Thyroid gland (tissue), 4 donors: ENCODE measurements at regions not wholly inside any gene's neighbourhood (a gene's known extent, or its start where the extent isn't known, plus 50 kb on each side); places are given as distances from the start of the nearest gene placed in this dataset.

Experiments
- POLR2A ChIP-seq, 2 donors: fragments of 450-650 bp; IDR thresholded peaks; one replicate each; pipeline ENCODE4 v1.6.1; 2017; ENCODE audit warnings: antibody characterized with exemption in 2 of 2, mild to moderate bottlenecking in 2 of 2, moderate library complexity in 1 of 2
- TF ChIP-seq, protein P1 (sequence below), 6 experiments: fragments of 200-600 bp in 3 of 6; fragments of 450-650 bp in 3 of 6; sonication (generic) in 3 of 6; IDR thresholded peaks; one replicate each; pipeline ENCODE4 v1.5.1; 2016 to 2019; ENCODE audit warnings: antibody characterized with exemption in 6 of 6, mild to moderate bottlenecking in 2 of 6, inconsistent platforms in 1 of 6, moderate library complexity in 1 of 6

DNA sequence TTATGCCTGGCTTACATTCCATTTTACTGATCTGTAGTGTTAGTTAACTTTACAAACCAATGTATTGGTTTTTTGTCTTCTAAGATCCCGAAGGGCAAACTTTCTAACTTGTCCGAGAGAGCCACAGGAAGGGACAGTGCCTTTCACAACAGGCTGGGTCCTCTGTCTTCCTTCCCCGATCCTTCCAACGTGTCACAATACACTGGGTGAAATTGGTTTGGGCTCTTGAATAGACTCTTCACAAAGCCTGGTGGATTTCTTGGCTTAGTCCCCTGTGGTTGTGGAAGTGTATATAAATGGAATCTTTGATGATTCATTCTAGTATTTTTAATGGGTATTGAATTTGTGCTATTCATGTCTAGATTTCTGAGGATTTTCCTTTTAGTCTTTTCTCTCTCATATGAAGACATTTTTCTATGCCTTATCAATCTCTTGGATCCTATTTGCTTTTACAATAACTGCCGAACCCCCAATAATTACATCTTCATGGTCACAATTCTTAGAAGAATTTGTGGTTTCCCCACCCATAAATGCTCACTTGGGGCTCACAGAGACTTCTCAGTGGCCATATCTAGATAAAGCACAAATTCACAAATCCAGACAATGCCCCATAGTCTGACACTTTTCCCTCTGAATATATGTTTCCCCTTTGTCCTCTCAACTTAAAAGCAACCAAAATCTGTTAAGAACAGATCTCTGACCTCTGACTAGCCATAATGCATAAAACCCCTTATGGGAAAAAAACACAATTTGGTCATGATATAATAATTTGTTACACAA lies 107.7 kb downstream of the MTRR start:
- TF ChIP-seq, protein P1, sequence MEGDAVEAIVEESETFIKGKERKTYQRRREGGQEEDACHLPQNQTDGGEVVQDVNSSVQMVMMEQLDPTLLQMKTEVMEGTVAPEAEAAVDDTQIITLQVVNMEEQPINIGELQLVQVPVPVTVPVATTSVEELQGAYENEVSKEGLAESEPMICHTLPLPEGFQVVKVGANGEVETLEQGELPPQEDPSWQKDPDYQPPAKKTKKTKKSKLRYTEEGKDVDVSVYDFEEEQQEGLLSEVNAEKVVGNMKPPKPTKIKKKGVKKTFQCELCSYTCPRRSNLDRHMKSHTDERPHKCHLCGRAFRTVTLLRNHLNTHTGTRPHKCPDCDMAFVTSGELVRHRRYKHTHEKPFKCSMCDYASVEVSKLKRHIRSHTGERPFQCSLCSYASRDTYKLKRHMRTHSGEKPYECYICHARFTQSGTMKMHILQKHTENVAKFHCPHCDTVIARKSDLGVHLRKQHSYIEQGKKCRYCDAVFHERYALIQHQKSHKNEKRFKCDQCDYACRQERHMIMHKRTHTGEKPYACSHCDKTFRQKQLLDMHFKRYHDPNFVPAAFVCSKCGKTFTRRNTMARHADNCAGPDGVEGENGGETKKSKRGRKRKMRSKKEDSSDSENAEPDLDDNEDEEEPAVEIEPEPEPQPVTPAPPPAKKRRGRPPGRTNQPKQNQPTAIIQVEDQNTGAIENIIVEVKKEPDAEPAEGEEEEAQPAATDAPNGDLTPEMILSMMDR (IDR thresholded peaks at IDR 0.05): no peak
- no peak for TF ChIP-seq POLR2A (IDR thresholded peaks at IDR 0.05)
